Retina (tissue), 1 donor: ENCODE measurements at regions not wholly inside any gene's neighbourhood (a gene's known extent, or its start where the extent isn't known, plus 50 kb on each side); places are given as distances from the start of the nearest gene placed in this dataset.
"Not testable (repeated sequence)": the region's sequence is repeated elsewhere in the genome, so short reads cannot be mapped to it uniquely, and the experiment has no call there.

ENCODE experiments used
- DNase-seq: peaks from one replicate; pipeline ENCODE4 v3.0.0-alpha.2; 2016

DNA sequence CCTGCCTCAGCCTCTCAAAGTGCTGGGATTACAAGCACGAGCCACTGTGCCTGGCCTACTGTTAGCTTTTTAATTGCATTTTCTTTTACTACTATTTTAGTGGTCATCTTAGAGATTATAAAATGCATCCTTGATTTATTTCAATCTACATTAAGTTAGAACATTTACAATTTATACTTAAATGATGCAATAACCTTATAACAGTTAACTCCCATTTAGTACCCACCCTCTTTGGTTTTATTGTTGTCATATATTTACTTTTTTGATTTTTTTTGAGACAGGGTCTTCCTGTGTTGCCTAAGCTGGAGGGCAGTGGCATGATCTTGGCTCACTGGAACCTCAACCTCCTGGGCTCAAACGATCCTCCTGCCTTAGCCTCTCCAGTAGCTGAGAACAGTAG, 77.3 kb downstream of the PPCDC start:
- DNase-seq: no peak

GRCh38 chr15:75104804-75105557, 81.6 kb downstream of the PPCDC start:
- no peak for DNase-seq

DNA sequence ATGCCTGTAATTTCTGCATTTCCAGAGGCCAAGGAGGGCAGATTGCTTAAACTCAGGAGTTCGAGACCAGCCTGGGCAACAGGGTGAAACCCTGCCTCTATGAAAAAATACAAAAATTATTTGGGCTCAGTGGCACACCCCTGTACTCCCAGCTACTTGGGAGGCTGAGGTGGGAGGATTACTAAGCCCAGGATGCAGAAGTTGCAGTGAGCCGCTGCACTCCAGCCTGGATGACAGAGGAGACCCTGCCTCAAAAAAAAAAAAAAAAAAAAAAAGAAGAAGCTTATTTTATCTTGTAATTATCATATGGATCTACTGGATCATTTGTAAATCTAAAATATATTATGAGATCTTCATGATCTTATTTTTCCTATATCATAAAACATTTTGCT, 84.1 kb downstream of the PPCDC start:
- no peak for DNase-seq

GRCh38 chr15:75107908-75108838, 84.8 kb downstream of the PPCDC start:
- DNase-seq: no peak

DNA sequence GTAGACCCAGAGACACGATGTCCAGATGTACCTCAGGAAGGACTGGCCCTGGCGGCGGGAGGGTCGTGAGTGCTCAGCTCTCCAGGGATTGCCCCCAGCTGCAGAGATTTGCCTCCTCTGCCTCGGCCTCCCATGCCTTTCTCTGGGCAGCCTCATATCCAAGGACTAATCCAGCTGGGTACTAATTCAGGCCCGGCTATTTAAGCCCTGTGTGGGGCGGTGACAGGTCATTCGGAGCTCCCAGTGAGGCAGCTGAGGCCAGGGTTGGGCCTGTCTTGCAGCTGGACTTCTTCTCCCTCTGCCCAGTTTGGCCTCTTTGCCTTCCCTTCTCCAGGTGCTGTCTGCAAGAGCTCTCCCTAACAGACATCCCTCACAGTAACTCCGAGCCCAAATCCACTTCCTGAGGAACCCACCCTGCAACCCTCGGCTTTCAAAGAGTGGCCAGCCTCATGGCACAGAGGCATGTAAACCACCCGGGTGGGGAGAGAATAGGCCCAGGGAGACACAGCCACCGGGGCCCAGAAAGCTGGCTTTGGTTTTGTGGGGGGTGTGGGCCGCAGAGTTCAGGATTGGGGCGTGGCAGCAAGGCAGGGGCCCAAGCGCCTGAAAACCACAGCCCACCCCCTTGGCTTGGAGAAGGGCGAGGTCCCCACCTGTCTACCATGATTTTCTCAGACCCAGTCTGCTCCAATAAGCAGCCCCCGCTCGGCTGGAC, 85.8 kb downstream of the PPCDC start:
- DNase-seq: no peak

- DNase-seq: no peak
These were observed 86.3 kb downstream of the PPCDC start for GRCh38 chr15:75109736-75110130.

DNA sequence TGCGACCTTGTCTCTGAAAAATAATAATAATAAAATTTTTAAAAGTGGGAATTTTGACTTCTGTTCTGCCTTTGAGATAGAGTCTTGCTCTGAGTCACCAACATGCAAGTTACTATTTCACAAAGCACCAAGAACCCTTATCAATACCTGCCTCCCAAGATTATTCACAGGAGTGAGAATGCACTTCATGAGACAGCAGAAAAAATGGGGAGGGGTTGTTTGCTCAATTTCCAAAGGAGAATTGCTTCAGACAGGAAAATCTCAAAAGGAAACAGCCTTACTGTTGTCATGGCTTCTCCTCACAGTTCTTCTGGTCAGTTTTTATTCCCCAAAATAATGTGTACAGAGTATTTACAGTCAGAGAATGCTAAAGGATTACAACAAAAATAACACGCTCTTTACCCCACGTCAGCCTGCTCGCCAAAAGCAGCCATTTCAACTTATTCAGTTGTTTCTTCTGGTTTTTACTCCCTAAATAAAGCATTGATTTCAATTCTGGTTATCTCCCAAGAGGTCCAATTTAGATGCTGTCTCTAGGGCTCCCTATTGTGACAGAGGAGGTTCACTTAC, 89.0 kb downstream of the PPCDC start:
- no peak for DNase-seq

DNA sequence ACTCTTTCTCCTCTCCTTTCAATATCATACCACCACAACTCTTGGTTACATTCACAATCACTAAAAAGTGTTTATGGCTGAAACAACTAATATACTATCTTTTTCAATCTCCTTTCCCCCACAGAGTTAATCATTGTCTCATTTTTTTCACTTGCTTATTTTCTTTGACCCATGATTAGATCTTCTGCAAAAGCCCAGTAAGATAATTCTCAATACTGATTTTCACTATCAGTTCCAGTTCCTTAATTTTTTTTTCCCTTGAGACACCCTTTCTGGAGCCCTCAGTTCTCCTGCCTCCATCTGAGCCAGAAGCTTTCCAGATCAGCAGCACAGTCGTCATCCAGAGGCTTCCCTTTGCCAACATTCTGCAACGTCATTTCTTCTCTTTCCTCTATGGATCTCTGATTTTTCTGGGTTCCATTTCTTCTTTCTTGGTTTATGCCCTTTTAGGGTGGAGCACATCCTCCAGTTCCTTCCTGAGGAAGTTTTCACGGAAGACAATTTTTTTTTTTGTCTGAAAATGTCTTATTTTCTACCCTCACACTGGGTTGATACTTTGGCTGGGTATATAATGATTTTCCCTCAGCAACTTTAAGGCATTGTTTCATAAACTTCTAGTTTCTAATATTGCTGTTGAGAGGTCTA, 88.7 kb upstream of the C15orf39 start:
- DNase-seq: no peak

DNA sequence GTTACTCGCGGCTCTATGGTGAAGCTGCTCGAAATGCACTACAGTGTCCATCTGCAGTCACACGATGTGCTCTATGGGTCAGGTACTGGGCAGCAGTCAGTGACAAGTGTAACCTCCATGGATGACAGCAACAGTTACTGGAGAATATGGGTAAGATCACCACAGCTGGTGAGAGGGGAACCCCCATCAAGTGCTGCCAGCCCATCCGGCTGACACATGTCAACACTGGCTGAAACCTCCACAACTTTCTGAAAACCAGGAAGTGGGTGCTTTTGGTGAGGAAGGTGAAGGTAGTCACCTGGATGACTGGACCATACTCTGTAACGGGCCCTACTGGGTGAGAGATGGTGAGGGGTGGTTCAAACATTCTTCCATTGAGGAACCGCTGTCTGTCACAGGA, 87.4 kb upstream of the C15orf39 start:
- DNase-seq: no peak

- DNase-seq: no peak
These were observed 86.9 kb upstream of the C15orf39 start for GRCh38 chr15:75114796-75115195.

DNA sequence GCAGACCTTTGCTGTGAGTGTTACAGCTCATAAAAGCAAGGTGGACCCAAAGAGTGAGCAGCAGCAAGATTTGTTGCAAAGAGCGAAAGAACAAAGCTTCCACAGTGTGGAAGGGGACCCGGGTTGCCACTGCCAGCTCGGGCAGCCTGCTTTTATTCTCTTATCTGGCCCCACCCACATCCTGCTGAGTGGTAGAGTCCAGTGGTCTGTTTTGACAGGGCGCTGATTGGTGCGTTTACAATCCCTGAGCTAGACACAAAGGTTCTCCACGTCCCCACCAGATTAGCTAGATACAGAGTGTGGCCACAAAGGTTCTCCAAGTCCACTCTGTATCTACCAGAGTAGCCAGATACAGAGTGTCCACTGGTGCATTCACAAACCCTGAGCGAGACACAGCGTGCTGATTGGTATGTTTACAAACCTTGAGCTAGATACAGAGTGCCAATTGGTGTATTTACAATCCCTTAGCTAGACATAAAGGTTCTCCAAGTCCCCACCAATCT, 86.2 kb upstream of the C15orf39 start:
- not testable (repeated sequence) for DNase-seq

DNA sequence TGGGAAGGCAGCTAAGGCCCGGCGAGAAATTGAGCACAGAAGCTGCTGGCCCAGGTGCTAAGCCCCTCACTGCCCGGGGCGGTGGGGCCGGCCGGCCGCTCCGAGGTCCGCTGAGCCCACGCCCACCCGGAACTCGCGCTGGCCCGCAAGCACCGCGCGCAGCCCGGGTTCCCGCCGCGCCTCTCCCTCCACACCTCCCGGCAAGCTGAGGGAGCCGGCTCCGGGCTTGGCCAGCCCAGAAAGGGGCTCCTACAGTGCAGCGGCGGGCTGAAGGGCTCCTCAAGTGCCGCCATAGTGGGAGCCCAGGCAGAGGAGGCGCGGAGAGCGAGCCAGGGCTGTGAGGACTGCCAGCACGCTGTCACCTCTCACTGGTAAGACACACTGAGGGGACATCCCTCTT, 85.5 kb upstream of the C15orf39 start:
- not testable (repeated sequence) for DNase-seq

GRCh38 chr15:75117993-75118392, 83.7 kb upstream of the C15orf39 start:
- no peak for DNase-seq

DNA sequence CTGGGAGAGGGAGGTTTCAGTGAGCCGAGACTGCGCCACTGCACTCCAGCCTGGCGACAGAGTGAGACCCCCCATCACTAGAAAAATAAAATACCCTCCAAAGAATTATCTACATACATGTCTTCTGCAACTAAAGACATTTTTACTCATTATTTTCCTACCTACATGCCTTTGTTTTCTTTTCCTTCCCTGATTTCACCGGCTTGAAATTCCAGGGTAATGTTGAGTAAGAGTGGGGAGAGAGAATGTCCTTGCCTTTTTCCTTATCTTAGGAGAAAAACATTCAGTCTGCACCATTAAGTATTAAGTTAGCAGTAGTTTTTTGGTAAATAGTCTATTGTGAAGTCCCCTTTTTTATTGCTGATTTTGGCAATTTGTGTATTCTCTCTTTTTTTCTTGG, 82.4 kb upstream of the C15orf39 start:
- not testable (repeated sequence) for DNase-seq

GRCh38 chr15:75121491-75121890, 80.2 kb upstream of the C15orf39 start:
- no peak for DNase-seq

- DNase-seq: no peak
These were observed 78.3 kb upstream of the C15orf39 start for GRCh38 chr15:75123395-75123794.

- DNase-seq: not testable (repeated sequence)
These were observed 77.4 kb upstream of the C15orf39 start for GRCh38 chr15:75124278-75124677.

DNA sequence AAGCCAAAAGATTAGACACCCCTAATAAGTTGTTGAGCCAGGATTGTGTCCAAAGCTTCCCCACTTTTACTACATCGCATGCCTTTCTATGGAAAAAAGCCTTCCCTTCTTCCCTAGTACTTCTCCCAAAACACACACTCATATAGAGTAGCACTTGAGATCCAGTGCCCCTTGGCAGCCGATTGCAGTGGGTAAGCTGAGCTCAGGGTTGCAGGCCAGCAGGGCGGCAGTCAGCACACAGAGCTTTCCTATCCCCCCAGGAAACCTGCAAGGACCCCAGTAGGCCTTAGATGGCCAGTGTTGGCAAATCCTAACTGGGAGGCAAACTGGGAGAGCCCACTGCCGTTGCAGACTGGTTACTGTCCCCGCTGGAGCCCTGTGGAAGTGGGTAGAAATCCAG, 75.7 kb upstream of the C15orf39 start:
- no peak for DNase-seq

- DNase-seq: no peak
These were observed 74.7 kb upstream of the C15orf39 start for GRCh38 chr15:75126864-75127580.

GRCh38 chr15:75129788-75130187, 71.9 kb upstream of the C15orf39 start:
- peak; percentile 74 for DNase-seq

DNA sequence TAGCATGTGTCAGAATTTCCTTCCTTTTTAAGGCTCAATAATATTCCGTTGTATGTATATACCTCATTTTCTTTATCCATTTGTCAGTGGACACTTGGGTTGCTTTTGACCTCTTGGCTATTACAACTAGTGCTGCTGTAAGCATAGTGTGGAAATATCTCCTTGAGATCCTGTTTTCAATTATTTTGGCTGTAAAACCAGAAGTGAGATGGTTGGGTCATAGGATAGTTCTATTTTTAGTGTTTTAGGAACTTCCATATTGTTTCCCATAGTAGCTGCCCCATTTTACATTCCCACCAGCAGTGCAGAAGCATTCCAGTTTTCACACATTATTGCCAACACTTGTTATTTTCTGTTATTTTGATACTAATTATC, 70.4 kb upstream of the C15orf39 start:
- no peak for DNase-seq

DNA sequence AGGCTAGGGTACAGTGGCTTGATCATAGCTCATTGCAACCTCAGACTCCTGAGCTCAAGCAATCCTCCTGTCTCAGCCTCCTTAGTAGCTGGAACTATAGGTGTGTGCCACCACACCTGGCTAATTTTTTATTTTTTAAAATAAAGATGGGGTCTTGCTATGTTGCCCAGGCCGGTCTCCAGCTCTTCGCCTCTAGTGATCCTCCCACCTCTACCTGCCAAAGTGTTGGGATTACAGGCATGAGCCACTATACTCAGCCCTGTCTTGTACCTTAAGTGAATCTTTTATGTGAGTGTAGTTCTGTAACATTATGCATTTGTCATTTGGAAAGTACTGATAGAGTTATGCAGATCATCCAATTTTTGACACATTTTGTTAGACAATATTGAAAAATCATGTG, 66.9 kb upstream of the C15orf39 start:
- no peak for DNase-seq
